ENCODE measurements at regions not wholly inside any gene's neighbourhood (a gene's known extent, or its start where the extent isn't known, plus 50 kb on each side); places are given as distances from the start of the nearest gene placed in this dataset.

- TF ChIP-seq POLR2A (IDR thresholded peaks at IDR 0.05; ENCODE audit: low read depth, low read length): no peak
- peak; percentile 23 for TF ChIP-seq GATA2 (IDR thresholded peaks at IDR 0.05; ENCODE audit: insufficient read depth, insufficient read length, low read depth, low read length)
Observed at GRCh38 chr10:4355350-4355749, 470.7 kb upstream of the AKR1E2 start.
